HFFc6 (cell line): ENCODE measurements at regions not wholly inside any gene's neighbourhood (a gene's known extent, or its start where the extent isn't known, plus 50 kb on each side); places are given as distances from the start of the nearest gene placed in this dataset.
"Not testable (repeated sequence)": the region's sequence is repeated elsewhere in the genome, so short reads cannot be mapped to it uniquely, and the experiment has no call there.

ENCODE experiments used
- DNase-seq: peaks from one replicate; pipeline ENCODE4 v3.0.0-alpha.2; 2018
- H3K27ac Mint-ChIP-seq: 2 replicates; pipeline ENCODE4 v1.8.0; 2020; ENCODE audit warnings: mild to moderate bottlenecking, mixed read lengths
- H3K27me3 Mint-ChIP-seq: 2 replicates; pipeline ENCODE4 v1.8.0; 2021; ENCODE audit warnings: mild to moderate bottlenecking, moderate library complexity, mixed read lengths; ENCODE audit not compliant: insufficient read depth
- H3K36me3 Mint-ChIP-seq: 2 replicates; pipeline ENCODE4 v1.8.0; 2021; ENCODE audit warnings: low read depth, mixed read lengths
- H3K4me1 Mint-ChIP-seq: 2 replicates; pipeline ENCODE4 v1.8.0; 2020; ENCODE audit warnings: low read depth, mixed read lengths
- H3K4me3 Mint-ChIP-seq: 2 replicates; pipeline ENCODE4 v1.8.0; 2020; ENCODE audit warnings: mild to moderate bottlenecking, moderate library complexity, mixed read lengths
- H3K9me3 Mint-ChIP-seq: 2 replicates; pipeline ENCODE4 v1.8.0; 2020; ENCODE audit warnings: mild to moderate bottlenecking, mixed read lengths
- CTCF ChIP-seq: fragments of 200-600 bp; sonication (generic); IDR thresholded peaks from 2 replicates; pipeline ENCODE4 v1.5.0; 2021; ENCODE audit warnings: antibody characterized with exemption, mild to moderate bottlenecking

GRCh38 chr11:82398300-82398815 lies 335.3 kb downstream of the FAM181B start:
- Mint-ChIP-seq H3K36me3 (no peaks in the 10 kb centered on the region), H3K27ac (no peak overlapping the region), H3K27me3 (no peaks in the 10 kb centered on the region), H3K9me3 (peaks cover 45% of the 10 kb centered on the region), H3K4me3 (no peak overlapping the region), H3K4me1 (no peaks in the 10 kb centered on the region)
- TF ChIP-seq CTCF: no peak
- DNase-seq: no peak

GRCh38 chr11:82396639-82397038 lies 337.0 kb downstream of the FAM181B start:
- H3K4me1 Mint-ChIP-seq, DNase-seq, H3K27me3 Mint-ChIP-seq, H3K4me3 Mint-ChIP-seq, H3K36me3 Mint-ChIP-seq, H3K27ac Mint-ChIP-seq: not testable (repeated sequence)
- H3K9me3 Mint-ChIP-seq: peaks cover 47% of the 10 kb centered on the region

- Mint-ChIP-seq H3K27me3 (no peaks in the 10 kb centered on the region; the same call in 1 of the 2 replicates), H3K36me3 (no peaks in the 10 kb centered on the region)
- no peak for TF ChIP-seq CTCF
These were observed 349.4 kb downstream of the FAM181B start for GRCh38 chr11:82384308-82384707.

GRCh38 chr11:82373781-82374542 lies 359.7 kb downstream of the FAM181B start:
- H3K36me3 Mint-ChIP-seq: no peaks in the 10 kb centered on the region
- H3K9me3 Mint-ChIP-seq: peaks cover 42% of the 10 kb centered on the region
- H3K4me1 Mint-ChIP-seq: no peaks in the 10 kb centered on the region
- H3K27ac Mint-ChIP-seq: no peak overlapping the region
- no peaks in the 10 kb centered on the region for H3K27me3 Mint-ChIP-seq
- TF ChIP-seq CTCF: no peak
- no peak for DNase-seq
- H3K4me3 Mint-ChIP-seq: no peak overlapping the region

More at GRCh38 chr11:82384308-82384707, 349.4 kb downstream of the FAM181B start:
- H3K4me3 Mint-ChIP-seq: no peak overlapping the region
- H3K4me1 Mint-ChIP-seq: no peaks in the 10 kb centered on the region
- no peak overlapping the region for H3K27ac Mint-ChIP-seq
- H3K9me3 Mint-ChIP-seq: peaks cover 52% of the 10 kb centered on the region
- no peak for DNase-seq

- no peak overlapping the region for H3K27ac Mint-ChIP-seq
- DNase-seq: no peak
- no peaks in the 10 kb centered on the region for H3K4me1 Mint-ChIP-seq
- peaks cover 18% of the 10 kb centered on the region for H3K9me3 Mint-ChIP-seq
- H3K27me3 Mint-ChIP-seq: no peaks in the 10 kb centered on the region
- H3K36me3 Mint-ChIP-seq: no peaks in the 10 kb centered on the region
- no peak for TF ChIP-seq CTCF
- H3K4me3 Mint-ChIP-seq: no peak overlapping the region
These were observed 368.3 kb downstream of the FAM181B start for GRCh38 chr11:82365351-82365750.

- H3K4me3 Mint-ChIP-seq: no peak overlapping the region
- peaks cover 22% of the 10 kb centered on the region for H3K9me3 Mint-ChIP-seq
- no peak for DNase-seq
These were observed 377.3 kb downstream of the FAM181B start for GRCh38 chr11:82356316-82356715.

More at GRCh38 chr11:82356316-82356715, 377.3 kb downstream of the FAM181B start:
- Mint-ChIP-seq H3K4me1 (no peaks in the 10 kb centered on the region), H3K27ac (no peak overlapping the region), H3K36me3 (no peaks in the 10 kb centered on the region), H3K27me3 (no peaks in the 10 kb centered on the region)
- TF ChIP-seq CTCF: no peak
